HG03159 (cell line): ENCODE measurements at regions not wholly inside any gene's neighbourhood (a gene's known extent, or its start where the extent isn't known, plus 50 kb on each side); places are given as distances from the start of the nearest gene placed in this dataset.

ENCODE experiments used
- ATAC-seq: cut with Tn5 transposase; IDR thresholded peaks from one replicate; pipeline ENCODE4 v1.9.1; 2021; ENCODE audit warnings: mild to moderate bottlenecking, moderate library complexity; ENCODE audit not compliant: unreplicated experiment

- ATAC-seq: no peak
These were observed 174.5 kb upstream of the RUNX1 start for GRCh38 chr21:35223480-35224156.

GRCh38 chr21:35222541-35222941 lies 173.4 kb upstream of the RUNX1 start:
- ATAC-seq: peak; percentile 52

DNA sequence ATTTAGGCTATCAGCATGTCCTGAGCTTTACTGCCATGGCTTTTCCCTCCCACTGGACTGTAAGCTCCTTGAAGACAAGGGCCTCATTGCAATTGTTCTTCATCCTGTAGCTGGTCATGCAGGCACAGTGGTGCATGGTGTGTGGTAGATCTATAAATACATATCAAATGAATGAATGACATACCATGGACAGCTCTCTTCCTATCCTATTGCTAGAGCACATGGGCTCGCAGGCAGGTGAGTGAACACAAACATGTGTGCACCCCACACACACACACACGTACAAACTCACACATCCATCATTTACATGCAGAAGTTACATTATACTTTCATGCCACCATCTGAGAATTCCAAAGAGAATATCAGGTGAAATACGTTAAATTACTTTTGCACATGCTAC lies 172.9 kb upstream of the RUNX1 start:
- ATAC-seq: no peak

- ATAC-seq: no peak
These were observed 171.2 kb upstream of the RUNX1 start for GRCh38 chr21:35220301-35220700.

- no peak for ATAC-seq
These were observed 170.6 kb upstream of the RUNX1 start for GRCh38 chr21:35219719-35220118.

GRCh38 chr21:35219291-35219690 lies 170.2 kb upstream of the RUNX1 start:
- no peak for ATAC-seq

GRCh38 chr21:35217504-35218060 lies 168.5 kb upstream of the RUNX1 start:
- no peak for ATAC-seq

DNA sequence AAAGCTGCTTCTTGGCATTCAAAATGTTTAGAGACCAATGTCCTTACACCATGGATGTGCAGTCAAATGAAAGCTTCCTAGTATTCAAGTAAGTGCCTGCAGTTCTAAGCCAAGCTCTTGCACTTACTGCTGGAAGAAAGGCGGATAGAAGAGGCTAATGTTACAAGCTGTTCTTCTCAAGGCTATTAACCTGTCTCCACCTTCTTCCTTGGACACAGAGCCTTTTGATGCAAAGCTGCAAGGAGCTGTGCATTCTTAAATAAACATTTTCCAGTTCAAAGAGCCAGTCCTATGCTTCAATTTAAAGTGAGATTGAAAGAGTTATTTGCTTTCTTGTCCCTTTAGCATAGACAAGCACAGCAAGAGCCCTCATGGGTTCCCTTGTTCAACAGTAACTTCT lies 167.9 kb upstream of the RUNX1 start:
- no peak for ATAC-seq

- ATAC-seq: no peak
These were observed 166.8 kb upstream of the RUNX1 start for GRCh38 chr21:35215870-35216269.

DNA sequence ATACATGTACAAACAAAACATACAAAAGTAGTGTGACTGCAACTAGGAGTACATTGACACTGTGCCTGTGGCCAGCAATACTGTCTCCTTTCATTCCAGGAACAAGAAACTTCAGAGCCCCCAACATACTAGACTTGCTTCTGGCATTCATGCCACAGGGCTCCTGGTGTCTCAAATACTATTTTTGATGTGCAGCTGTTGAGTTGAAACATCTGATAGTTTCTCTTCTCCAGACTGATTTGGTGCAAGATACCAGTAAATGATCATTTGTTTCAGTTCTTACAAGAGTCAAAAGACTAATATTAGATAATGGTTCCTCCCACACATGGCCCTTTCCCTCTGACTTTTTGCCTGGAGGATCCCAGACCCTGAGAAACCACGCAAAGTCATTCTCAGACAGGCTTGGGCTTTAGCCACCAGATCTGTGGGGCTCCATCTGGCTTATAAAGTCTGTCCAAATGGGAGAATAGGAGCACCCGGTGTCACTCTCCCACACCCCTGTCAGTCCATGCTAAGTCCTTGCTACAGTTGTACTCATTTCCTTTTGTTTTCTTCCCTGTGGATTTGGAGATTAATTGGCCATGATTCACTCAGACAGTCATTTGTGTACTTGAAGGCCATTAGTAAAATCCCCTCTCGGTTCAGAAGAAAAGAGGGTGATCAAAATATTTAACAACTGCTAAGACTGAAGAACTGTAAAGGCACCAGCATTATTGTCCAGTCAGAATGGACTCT lies 163.5 kb upstream of the RUNX1 start:
- no peak for ATAC-seq

- ATAC-seq: no peak
These were observed 162.7 kb upstream of the RUNX1 start for GRCh38 chr21:35211782-35212181.

DNA sequence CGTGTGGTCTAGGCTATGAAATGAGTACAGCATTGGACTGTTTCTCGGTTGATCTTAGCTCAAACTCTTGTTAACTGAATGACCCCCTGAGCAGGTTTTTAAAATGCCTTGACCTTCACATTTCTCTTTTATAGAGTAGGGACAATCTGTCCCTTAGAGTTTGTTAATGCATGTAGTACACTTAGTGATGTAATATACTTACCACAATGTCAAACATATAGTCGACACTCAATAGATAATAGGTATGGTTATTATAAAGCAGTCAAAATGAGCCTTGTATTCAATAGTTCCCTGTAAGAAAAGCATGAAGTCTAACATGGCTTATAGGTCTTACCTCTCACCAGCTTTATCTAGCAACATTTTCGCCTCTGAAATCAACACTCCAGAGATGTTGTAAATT lies 161.0 kb upstream of the RUNX1 start:
- no peak for ATAC-seq

- no peak for ATAC-seq
These were observed 159.9 kb upstream of the RUNX1 start for GRCh38 chr21:35208810-35209517.

DNA sequence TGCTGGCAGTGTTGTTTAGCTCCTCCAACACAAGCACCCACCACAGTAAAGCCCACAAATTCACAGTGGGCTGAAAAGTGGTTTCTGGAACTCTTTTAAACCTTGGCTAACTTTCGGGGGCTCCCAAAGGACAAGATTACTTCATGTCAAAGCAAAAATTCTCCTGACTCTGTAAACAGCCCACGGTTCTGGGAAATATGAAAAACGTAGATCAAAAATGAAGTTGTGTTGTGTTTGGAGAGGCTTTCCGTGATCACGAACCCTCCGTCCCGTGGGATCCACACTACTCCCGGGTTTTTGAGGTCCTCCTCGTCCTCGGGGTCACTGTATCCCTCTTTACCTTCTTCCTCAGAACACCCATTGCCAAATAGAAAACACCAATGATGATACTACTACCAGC lies 159.0 kb upstream of the RUNX1 start:
- ATAC-seq: no peak

DNA sequence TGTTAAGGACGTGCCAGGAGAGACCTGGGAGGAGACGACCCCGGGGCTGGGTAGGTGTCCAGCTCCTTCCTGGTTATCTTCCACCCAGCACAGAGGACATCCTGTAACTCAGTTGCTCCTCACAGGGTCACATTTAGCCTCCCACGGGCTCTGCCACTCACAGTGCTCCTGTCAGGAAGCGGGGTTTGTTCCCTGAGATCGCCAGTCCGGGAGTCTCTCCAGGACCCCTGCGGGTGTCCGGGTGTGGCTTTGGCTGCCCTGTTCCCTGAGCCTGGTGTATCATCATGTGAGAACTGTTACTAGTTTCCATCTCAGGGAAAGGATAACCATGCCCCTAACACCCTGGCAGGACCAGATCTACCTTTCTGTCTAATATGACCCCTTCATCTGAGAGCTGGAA lies 158.2 kb upstream of the RUNX1 start:
- ATAC-seq: no peak

DNA sequence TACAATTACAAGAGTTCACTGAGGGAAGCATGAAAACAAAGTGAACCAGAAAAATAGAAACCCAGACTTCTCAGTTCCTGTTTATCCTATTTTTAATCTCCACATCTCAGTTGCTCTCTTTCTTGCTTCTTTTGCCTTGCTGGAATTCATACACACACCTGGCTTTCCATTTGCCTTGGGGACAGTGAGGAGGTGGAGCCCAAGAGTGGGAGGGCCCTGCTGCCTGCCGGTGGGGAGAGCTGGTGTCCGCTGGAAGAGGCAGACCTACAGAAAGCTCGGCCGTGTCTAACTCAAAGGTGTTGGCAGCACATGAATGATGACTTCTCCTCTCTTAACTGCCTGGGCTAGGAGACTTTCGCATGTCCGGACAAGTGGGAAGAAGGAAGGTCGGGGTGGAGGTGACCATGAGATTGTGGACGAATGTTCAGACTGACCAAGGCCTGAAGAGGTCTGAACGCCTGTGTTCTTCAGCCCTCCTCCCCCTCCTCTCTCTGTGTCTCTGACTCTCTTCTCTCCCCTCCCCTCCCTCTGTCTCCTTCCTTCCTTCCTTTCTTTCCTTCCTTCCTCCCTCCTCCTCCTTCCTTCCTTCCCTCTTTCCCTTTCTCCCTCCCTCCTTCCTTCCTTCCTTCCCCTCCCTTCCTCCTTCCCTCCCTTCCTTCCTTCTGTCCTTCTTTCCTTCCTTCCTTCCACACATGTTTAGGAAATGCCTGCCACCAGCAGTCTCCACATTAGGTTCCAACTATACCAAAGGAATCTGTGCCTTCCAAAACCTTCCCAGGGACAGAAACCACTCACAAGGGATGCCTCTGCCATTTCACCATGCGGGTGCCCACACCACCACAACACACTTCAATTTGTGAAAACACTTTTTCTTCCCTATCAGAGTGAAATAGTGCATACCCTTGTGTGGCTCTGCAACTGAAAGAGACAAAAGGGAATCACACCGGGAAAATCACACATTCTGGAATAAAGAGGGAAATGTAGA lies 157.3 kb upstream of the RUNX1 start:
- no peak for ATAC-seq

GRCh38 chr21:35204850-35205541 lies 155.9 kb upstream of the RUNX1 start:
- no peak for ATAC-seq

GRCh38 chr21:35204125-35204524 lies 155.0 kb upstream of the RUNX1 start:
- no peak for ATAC-seq

DNA sequence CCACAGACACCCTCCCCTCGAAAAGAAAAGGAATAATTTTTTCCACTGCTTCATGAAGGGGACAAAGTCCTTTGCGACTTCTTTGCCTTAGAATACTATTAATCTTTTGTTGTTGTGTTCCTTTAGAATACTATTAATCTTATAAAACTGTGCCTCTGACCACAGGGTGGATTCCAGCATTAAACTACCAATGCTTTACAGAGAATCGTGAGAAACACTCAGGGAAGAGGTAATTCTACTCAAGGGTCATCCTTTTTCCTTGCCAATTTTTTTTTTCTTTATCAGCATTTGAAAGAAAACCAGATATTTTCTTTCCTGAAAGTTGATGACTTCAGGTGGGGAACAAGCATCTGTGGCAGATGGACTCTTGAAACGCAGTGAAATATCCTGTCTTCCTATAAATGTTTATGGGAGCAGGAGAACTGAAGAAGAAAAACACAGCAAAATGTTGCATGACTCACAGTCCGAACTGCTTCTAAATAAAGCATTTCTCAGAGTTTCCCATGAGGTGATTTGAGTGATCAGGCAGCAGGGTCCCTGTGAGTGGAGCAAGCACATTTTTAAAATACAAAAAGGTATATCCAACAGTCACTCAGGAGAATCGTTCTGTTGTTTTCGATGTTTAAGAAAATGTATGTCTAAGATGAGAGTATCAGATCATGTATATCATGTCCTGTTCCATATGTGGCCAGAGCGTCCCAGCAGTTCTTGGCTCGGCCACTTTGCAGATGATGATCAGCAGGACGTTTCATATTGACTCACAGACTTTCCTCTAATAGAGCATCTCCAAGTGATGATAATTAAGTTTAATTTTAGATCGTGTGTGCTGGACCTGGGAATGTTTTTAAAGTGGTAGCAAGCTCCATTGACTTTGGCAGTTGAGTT lies 154.2 kb upstream of the RUNX1 start:
- no peak for ATAC-seq
